ENCODE measurements at regions not wholly inside any gene's neighbourhood (a gene's known extent, or its start where the extent isn't known, plus 50 kb on each side); places are given as distances from the start of the nearest gene placed in this dataset.
A peak's percentile ranks its signal among the peaks of the same experiment; 100 is the strongest.

GRCh38 chr22:48743601-48744282 is 1083.9 kb downstream of the BRD1 start:
- no peak for DNase-seq (ENCODE audit: low spot score)

GRCh38 chr22:48742556-48743343 is 1084.9 kb downstream of the BRD1 start:
- DNase-seq (ENCODE audit: low spot score) = no peak

- DNase-seq (ENCODE audit: low spot score) = no peak
These were observed 1085.5 kb downstream of the BRD1 start for GRCh38 chr22:48742191-48742555.

GRCh38 chr22:48741540-48741939 is 1086.1 kb downstream of the BRD1 start:
- no peak for DNase-seq (ENCODE audit: low spot score)

GRCh38 chr22:48740731-48741405 is 1086.8 kb downstream of the BRD1 start:
- DNase-seq (ENCODE audit: low spot score) = no peak

GRCh38 chr22:48740086-48740730 is 1087.5 kb downstream of the BRD1 start:
- peak; percentile 79 for DNase-seq (ENCODE audit: low spot score)

- DNase-seq (ENCODE audit: low spot score) = peak; percentile 53
These were observed 1088.2 kb downstream of the BRD1 start for GRCh38 chr22:48739348-48740085.

GRCh38 chr22:48738204-48738980 is 1089.3 kb downstream of the BRD1 start:
- no peak for DNase-seq (ENCODE audit: low spot score)

GRCh38 chr22:48737461-48738203 is 1090.0 kb downstream of the BRD1 start:
- no peak for DNase-seq (ENCODE audit: low spot score)

GRCh38 chr22:48736593-48737460 is 1090.8 kb downstream of the BRD1 start:
- no peak for DNase-seq (ENCODE audit: low spot score)

- no peak for DNase-seq (ENCODE audit: low spot score)
These were observed 1092.7 kb downstream of the BRD1 start for GRCh38 chr22:48734961-48735360.

GRCh38 chr22:48734359-48734758 is 1093.3 kb downstream of the BRD1 start:
- no peak for DNase-seq (ENCODE audit: low spot score)

- DNase-seq (ENCODE audit: low spot score) = no peak
These were observed 1098.0 kb downstream of the BRD1 start for GRCh38 chr22:48729499-48730171.

- no peak for DNase-seq (ENCODE audit: low spot score)
These were observed 1100.1 kb downstream of the BRD1 start for GRCh38 chr22:48727454-48728058.

GRCh38 chr22:48724899-48725298 is 1102.8 kb downstream of the BRD1 start:
- no peak for DNase-seq (ENCODE audit: low spot score)

- DNase-seq (ENCODE audit: low spot score) = no peak
These were observed 1105.0 kb downstream of the BRD1 start for GRCh38 chr22:48722661-48723060.

GRCh38 chr22:48721395-48721669 is 1106.3 kb downstream of the BRD1 start:
- DNase-seq (ENCODE audit: low spot score) = no peak

All from umbilical cord (tissue), 1 donor.